Left lobe of liver (tissue), 2 donors: ENCODE measurements at regions not wholly inside any gene's neighbourhood (a gene's known extent, or its start where the extent isn't known, plus 50 kb on each side); places are given as distances from the start of the nearest gene placed in this dataset.
"Not testable (repeated sequence)": the region's sequence is repeated elsewhere in the genome, so short reads cannot be mapped to it uniquely, and the experiment has no call there.

Source experiments
- ATAC-seq: fragments of 200-7000 bp; cut with Tn5 transposase; one replicate; pipeline ENCODE4 v1.9.1; 2020; ENCODE audit warnings: mild to moderate bottlenecking, moderate library complexity
- DNase-seq: peaks from one replicate; pipeline ENCODE4 v3.0.0-alpha.2; 2020; ENCODE audit warnings: low spot score
- donor health status: DM: no; HTN: no; CAD: no; lungs with moderate emphysema.
- donor health status: DM: no; HTN: yes; CAD: no.

DNA sequence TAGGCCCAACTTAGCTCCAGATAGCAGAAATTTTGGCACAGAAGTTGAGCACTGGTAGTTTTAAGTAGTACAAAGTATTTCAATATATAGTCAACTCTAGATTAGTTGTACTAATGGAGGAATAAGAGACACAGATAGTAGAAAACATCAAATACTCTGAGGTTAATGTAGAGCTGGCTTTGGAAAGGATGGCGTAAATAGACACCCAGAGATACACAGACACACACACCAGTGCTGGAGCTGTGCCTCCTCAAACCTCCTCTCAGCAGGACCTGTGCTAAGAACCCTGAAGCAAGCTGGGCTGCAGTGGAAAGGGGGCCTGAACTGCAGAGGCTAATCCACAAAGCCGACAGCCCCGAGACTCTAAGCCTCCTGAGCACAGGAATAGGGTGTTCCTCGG lies 67.0 kb upstream of the EDEM3 start:
- DNase-seq = no peak
- ATAC-seq = no peak

DNA sequence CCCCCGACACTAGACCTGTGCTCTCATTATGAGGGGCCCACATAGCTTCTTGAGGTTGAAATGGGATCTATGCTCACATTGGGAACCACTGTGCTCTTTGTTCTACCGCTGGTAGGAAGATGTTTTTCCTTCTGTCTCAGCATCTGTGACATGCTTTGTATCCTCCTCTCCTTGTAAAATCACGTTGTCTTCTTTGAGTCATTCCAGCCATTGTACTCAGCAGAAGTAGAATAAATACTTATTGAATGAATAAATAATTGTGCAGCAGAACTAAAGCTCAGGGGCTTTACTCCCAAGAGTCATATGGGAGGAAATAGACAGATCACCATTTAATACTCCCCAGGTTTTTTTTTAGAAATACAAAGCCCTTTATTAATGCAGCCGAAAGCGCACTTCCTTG lies 66.3 kb upstream of the EDEM3 start:
- ATAC-seq = no peak
- no peak for DNase-seq

DNA sequence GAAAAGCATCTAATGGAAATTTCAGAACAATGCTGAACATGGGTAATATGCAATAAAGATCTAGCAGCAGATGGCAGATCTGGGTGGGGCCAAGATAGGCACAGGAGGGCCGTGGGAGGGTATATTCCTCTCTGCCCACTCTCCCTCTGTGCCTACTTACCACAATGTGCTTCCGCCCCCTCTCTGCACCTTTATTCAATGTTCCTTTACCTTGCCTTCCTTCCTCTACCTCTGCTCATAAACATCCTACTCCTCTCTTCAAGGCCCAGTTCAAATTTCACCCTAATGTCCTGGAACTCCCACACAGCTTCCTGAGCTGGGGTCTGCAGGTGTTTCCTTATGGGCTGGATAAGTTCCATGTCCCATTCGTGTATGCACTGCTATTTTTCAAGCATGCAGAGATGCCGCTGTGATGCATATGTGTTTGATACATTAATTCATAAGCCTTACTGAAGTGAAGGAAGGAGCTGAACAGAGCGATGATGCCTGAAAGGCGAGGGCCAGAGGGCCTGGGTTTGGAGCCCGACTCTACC lies 65.6 kb upstream of the EDEM3 start:
- no peak for ATAC-seq

DNA sequence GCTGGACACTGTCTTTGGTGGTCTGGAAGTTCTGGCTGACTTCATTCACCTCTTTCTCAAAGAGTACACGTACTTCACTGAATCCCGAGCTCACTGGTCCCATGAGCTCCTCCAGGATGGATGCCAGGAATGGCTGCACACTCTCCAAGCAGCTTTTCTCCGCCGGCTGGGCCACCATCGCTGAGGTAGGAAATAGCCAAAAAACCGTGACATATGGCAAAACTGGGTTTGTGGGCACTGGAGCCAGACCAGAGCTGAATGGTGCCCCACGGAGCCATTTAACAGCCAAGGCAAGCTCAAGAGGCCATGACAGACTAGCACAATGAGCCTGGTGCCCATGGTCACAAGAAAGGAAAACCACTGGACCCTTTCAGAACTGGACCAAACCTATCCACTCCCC lies 64.0 kb upstream of the EDEM3 start:
- ATAC-seq = no peak
- DNase-seq = no peak

More for the DNA sequence above, 65.6 kb upstream of the EDEM3 start:
- DNase-seq = no peak

DNA sequence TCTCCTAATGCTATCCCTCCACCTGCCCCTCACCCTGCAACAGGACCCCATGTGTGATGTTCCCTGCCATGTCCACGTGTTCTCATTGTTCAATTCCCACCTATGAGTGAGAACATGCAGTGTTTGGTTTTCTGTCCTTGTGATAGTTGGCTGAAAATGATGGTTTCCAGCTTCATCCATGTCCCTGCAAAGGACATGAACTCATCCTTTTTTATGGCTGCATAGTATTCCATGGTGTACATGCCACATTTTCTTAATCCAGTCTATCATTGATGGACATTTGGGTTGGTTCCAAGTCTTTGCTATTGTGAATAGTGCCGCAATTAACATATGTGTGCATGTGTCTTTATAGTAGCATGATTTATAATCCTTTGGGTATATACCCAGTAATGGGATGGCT lies 62.3 kb upstream of the EDEM3 start:
- not testable (repeated sequence) for ATAC-seq, DNase-seq

DNA sequence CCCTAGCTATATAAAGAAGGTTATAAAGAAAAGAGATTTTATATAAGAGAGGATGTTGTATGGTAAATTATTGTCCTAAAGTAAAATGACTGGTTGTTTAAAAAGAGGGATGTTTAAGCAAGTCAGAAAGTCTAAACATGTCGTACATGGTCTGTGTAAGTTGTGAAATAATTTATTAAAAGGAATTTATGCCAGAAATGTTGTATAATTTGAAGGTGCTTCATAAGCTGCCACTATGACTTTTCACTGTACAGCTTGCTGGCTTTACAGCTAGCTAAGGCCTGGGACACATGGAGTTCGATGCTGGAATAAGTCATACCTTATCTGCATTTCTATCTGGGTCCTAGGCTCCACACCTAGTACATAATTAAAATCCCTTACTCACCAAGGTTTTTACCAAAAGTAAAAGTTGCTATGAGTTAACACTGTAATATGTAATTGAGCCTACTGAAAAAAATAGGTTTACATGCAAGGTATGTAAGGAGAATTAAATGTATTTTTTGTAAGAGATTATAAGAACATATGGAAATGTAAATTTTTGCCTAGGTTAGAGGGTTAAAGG lies 59.0 kb upstream of the EDEM3 start:
- DNase-seq = no peak
- ATAC-seq = no peak

DNA sequence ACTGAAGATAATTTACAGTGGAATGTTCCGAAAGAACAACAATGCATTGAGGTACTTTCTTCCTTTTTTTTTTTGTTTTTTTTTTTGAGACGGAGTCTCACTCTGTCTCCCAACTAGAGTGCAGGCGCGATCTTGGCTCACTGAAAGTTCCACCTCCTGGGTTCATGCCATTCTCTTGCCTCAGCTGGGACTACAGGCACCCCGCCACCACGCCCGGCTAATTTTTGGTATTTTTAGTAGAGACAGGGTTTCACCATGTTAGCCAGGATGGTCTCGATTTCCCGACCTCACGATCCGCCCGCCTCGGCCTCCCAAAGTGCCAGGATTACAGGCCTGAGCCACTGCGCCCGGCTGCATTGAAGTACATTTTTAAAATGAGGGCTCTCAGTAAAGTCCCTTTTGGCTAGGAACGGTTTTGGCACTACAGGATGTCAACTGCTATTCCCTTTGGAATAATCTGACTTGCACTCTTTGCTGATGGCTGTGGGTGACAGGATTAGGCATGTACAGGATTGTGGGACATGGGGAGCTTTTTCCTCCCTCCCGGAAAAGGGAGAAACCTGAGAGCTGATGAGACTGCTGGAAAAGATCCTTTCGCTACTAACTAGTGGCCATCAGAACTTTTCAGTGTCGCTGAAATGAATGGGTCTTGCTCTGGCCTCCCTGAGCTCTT lies 56.9 kb upstream of the EDEM3 start:
- ATAC-seq = no peak
- no peak for DNase-seq

DNA sequence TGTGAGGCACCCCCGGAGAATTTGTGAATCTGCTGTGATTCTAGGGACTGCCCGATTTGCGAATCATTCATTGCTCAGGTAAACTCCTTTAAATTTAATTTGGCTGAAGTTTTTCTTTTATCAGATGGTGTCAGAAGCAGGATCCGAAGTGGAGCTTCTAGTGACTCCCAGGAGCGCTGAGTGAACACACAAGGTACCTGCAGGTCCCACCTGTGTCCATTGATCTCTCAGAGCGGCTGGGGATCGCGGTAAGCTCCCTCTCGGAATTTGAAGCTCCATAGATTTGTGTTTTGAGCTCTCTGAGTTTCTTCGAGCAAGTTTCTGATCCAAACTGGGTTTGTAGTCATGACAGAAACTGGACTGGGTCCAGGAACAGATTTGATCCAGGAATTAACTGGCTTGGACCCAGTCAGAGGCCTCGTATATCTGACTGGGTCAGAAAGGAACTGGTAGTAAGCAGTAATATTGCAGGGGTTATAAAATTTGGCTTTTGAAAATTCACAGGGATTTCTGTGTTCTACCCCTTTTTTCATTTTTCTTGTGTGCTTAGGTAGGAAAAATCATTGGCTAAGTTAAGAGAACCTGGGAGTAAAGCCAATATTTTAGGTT lies 56.2 kb upstream of the EDEM3 start:
- ATAC-seq (no peak), DNase-seq (no peak)

DNA sequence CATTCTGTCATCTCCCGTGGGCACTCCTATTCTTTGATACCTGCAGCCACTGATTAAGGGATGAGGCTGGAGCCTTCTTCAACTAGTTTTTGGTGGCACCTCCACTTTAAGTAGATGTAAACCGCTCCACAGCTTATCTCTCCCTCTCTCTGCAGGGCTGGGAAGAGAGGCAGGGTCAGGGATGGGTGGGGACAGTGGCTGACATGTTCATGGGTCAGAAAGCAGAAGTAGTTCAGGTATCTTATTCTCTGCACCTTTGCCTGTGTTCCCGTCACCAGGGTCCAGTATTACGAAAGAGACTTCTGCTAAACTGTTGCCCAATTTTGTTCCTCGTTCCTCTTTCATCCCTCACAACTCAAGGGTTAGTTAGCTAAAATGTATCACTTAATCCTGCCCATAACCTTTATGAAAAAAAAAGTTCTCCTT lies 51.7 kb upstream of the EDEM3 start:
- DNase-seq = peak; percentile 56
- ATAC-seq = peak; percentile 55

DNA sequence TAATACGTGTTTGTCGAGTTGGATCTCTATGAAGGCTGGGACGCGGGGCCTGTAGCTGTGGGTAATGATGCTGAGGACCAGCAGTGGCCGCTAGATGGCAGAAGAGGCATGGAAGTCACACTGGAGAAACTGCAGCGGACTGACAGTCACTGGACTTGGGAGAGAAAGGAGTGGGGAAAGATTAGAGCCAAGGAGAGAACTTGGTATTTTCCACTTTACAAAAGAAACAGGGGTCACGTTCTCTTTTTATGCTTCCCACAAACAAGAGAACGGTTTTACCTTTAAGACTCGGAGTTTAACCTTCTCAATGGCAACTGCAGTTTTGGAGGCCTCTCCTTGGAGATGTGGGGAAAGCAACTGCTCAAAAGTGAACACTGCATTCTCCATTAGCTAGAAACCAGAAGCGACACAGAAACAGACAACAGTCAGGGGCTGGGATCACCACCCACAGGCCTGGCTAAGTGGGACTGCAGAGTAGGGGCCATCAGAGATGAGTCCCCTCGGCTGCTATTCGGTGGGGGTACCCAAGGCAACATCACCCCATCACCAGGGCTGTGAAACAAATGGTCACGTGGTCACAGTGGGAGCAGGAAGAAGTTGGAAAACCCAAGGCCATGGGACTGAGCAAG lies 51.1 kb upstream of the EDEM3 start:
- peak; percentile 87 for DNase-seq
- ATAC-seq = peak; percentile 97
